ENCODE measurements at regions not wholly inside any gene's neighbourhood (a gene's known extent, or its start where the extent isn't known, plus 50 kb on each side); places are given as distances from the start of the nearest gene placed in this dataset.

GRCh38 chr16:9500872-9501271 is 409.4 kb downstream of the HAPSTR1 start:
- Histone ChIP-seq H3K79me2 (ENCODE audit: insufficient read depth, low read length) (no peaks in the 10 kb centered on the region), H3K9ac (ENCODE audit: low read depth, low read length) (no peak overlapping the region), H3K4me2 (ENCODE audit: insufficient read depth, low read length) (no peak overlapping the region), H3K4me1 (ENCODE audit: insufficient read depth, low read length) (no peaks in the 10 kb centered on the region), H3K27me3 (ENCODE audit: insufficient read depth, low read length, poor library complexity) (no peaks in the 10 kb centered on the region), H3K36me3 (ENCODE audit: insufficient read depth, low read length) (no peaks in the 10 kb centered on the region), H2AFZ (ENCODE audit: low read depth, low read length) (no peak overlapping the region), H4K20me1 (ENCODE audit: insufficient read depth, low read length) (no peaks in the 10 kb centered on the region), H3K27ac (ENCODE audit: low read length) (no peak overlapping the region), H3K9me3 (ENCODE audit: insufficient read depth, low read length, severe bottlenecking) (no peaks in the 10 kb centered on the region), H3K4me3 (ENCODE audit: low read depth in 1 of 2, low read length in 2 of 2) (no peak overlapping the region)
- no peak for TF ChIP-seq EZH2 (IDR thresholded peaks at IDR 0.05; ENCODE audit: borderline replicate concordance, low read depth, low read length, severe bottlenecking)
- TF ChIP-seq, protein P1, sequence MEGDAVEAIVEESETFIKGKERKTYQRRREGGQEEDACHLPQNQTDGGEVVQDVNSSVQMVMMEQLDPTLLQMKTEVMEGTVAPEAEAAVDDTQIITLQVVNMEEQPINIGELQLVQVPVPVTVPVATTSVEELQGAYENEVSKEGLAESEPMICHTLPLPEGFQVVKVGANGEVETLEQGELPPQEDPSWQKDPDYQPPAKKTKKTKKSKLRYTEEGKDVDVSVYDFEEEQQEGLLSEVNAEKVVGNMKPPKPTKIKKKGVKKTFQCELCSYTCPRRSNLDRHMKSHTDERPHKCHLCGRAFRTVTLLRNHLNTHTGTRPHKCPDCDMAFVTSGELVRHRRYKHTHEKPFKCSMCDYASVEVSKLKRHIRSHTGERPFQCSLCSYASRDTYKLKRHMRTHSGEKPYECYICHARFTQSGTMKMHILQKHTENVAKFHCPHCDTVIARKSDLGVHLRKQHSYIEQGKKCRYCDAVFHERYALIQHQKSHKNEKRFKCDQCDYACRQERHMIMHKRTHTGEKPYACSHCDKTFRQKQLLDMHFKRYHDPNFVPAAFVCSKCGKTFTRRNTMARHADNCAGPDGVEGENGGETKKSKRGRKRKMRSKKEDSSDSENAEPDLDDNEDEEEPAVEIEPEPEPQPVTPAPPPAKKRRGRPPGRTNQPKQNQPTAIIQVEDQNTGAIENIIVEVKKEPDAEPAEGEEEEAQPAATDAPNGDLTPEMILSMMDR (IDR thresholded peaks at IDR 0.05; ENCODE audit: borderline replicate concordance, extremely low read depth, low read length, poor library complexity, severe bottlenecking) = no peak
- DNase-seq = no peak
- ATAC-seq (ENCODE audit: insufficient read depth, low read depth) = no peak

DNA sequence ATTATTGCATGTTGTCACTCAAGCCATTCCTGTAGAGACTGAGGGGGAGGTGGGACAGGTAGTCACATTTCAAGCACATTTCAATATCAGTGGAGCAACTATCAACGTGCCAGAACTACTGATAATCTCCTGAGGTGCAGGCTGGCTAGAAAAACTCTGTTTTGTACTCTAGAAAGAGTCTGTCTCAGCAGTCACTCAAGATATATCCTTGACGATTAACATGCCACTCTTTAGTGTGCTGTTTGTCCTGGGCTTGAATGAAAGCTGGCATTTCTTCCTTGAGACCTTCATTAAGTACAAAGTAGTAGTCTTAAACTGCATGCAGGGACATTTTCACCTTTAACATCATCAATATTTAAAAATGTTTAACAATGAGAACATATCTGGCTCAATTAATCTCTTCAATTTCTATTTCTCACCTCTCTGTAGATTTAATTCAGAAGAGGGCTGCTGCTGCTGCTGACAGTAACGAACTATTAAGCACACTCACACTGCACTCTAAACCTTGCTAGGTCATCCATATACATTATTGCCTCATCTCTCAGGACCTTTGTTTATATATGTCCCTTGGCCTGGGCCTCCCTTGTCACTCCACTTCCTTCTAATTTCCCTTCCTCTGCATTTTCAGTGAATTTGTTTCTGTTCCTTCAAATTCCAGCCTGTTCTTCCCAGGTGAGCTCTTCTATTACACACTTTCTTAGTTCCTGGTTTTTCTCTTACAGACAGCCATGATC is 412.0 kb downstream of the HAPSTR1 start:
- no peak overlapping the region for H3K4me2 ChIP-seq (ENCODE audit: insufficient read depth, low read length)
- H3K9ac ChIP-seq (ENCODE audit: low read depth, low read length) = no peak overlapping the region
- H4K20me1 ChIP-seq (ENCODE audit: insufficient read depth, low read length) = no peaks in the 10 kb centered on the region
- ATAC-seq (ENCODE audit: insufficient read depth, low read depth) = no peak
- no peak overlapping the region for H3K27ac ChIP-seq (ENCODE audit: low read length)
- no peak for TF ChIP-seq EZH2 (IDR thresholded peaks at IDR 0.05; ENCODE audit: borderline replicate concordance, low read depth, low read length, severe bottlenecking)
- TF ChIP-seq, protein P1 (IDR thresholded peaks at IDR 0.05; ENCODE audit: borderline replicate concordance, extremely low read depth, low read length, poor library complexity, severe bottlenecking) = no peak
- H3K36me3 ChIP-seq (ENCODE audit: insufficient read depth, low read length) = no peaks in the 10 kb centered on the region
- no peaks in the 10 kb centered on the region for H3K79me2 ChIP-seq (ENCODE audit: insufficient read depth, low read length)
- no peaks in the 10 kb centered on the region for H3K4me1 ChIP-seq (ENCODE audit: insufficient read depth, low read length)
- no peak overlapping the region for H2AFZ ChIP-seq (ENCODE audit: low read depth, low read length)
- no peaks in the 10 kb centered on the region for H3K9me3 ChIP-seq (ENCODE audit: insufficient read depth, low read length, severe bottlenecking)
- DNase-seq = no peak
- no peak overlapping the region for H3K4me3 ChIP-seq (ENCODE audit: low read depth in 1 of 2, low read length in 2 of 2)
- H3K27me3 ChIP-seq (ENCODE audit: insufficient read depth, low read length, poor library complexity) = no peaks in the 10 kb centered on the region

DNA sequence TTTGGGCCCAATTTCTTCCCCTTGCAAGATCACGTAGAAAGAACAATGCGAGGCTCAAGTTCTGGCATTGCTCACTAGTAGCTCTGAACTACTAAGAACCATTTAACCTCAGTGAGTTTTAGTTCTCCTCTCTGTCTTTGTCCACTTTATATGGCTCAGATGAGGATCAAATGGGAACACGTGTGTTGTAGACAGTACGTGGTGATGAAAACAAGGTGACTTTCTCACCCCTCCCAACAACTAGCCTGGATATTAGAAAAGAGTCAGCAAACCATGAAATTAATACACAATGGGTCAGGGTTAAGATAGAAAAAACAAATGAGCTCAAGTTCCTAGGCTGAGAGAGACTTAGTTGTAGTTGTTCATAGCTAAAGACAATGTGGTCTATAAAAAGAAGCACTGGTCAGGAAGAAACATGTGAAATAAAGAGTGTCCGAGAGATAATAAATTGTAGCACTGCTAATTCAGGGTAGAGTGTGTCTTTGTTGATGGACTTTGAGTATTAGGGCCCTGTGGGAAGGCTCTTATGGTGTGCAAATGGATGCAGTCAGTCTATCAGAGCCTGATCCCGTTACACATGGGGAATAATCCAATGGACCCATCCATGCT is 417.0 kb downstream of the HAPSTR1 start:
- Histone ChIP-seq H3K36me3 (ENCODE audit: insufficient read depth, low read length) (no peaks in the 10 kb centered on the region), H3K79me2 (ENCODE audit: insufficient read depth, low read length) (no peaks in the 10 kb centered on the region), H3K4me1 (ENCODE audit: insufficient read depth, low read length) (no peaks in the 10 kb centered on the region), H2AFZ (ENCODE audit: low read depth, low read length) (no peak overlapping the region), H3K9me3 (ENCODE audit: insufficient read depth, low read length, severe bottlenecking) (no peaks in the 10 kb centered on the region), H3K27ac (ENCODE audit: low read length) (no peak overlapping the region), H3K4me3 (ENCODE audit: low read depth in 1 of 2, low read length in 2 of 2) (no peak overlapping the region), H4K20me1 (ENCODE audit: insufficient read depth, low read length) (no peaks in the 10 kb centered on the region), H3K4me2 (ENCODE audit: insufficient read depth, low read length) (no peak overlapping the region), H3K27me3 (ENCODE audit: insufficient read depth, low read length, poor library complexity) (peaks cover 2% of the 10 kb centered on the region), H3K9ac (ENCODE audit: low read depth, low read length) (no peak overlapping the region)
- DNase-seq (no peak), ATAC-seq (ENCODE audit: insufficient read depth, low read depth) (no peak)
- TF ChIP-seq, protein P1 (IDR thresholded peaks at IDR 0.05; ENCODE audit: borderline replicate concordance, extremely low read depth, low read length, poor library complexity, severe bottlenecking) = no peak
- no peak for TF ChIP-seq EZH2 (IDR thresholded peaks at IDR 0.05; ENCODE audit: borderline replicate concordance, low read depth, low read length, severe bottlenecking)

Measured in DND-41 (cell line).